Lung (tissue), 11 donors: ENCODE measurements at regions not wholly inside any gene's neighbourhood (a gene's known extent, or its start where the extent isn't known, plus 50 kb on each side); places are given as distances from the start of the nearest gene placed in this dataset.
A peak's percentile ranks its signal among the peaks of the same experiment; 100 is the strongest.

ENCODE experiments used
- ATAC-seq: fragments of 200-7000 bp; cut with Tn5 transposase; one replicate; pipeline ENCODE4 v1.9.1; 2020; ENCODE audit warnings: moderate number of reproducible peaks; ENCODE audit not compliant: insufficient read depth, low FRiP score
- DNase-seq, 3 donors: peaks; one replicate each; pipeline ENCODE4 v3.0.0-alpha.2; 2013 to 2017
- H3K27ac ChIP-seq, 2 donors: one replicate each; pipeline ENCODE4 v1.5.1; 2013; ENCODE audit warnings: mild to moderate bottlenecking in 2 of 2, moderate library complexity in 2 of 2, control low read depth in 1 of 2, inconsistent platforms in 1 of 2, low read depth in 1 of 2, low read length in 1 of 2
- H3K27me3 ChIP-seq, 3 donors: one replicate each; pipeline ENCODE4 v1.5.1; 2013; ENCODE audit warnings: low read length in 2 of 3; ENCODE audit not compliant: control insufficient read depth in 3 of 3, insufficient read depth in 3 of 3
- H3K36me3 ChIP-seq, 4 donors: one replicate each; pipeline ENCODE4 v1.5.1; 2013; ENCODE audit warnings: low read length in 4 of 4, mild to moderate bottlenecking in 1 of 4, moderate library complexity in 1 of 4; ENCODE audit not compliant: control insufficient read depth in 4 of 4, insufficient read depth in 4 of 4
- H3K4me1 ChIP-seq, 5 donors: one replicate each; pipeline ENCODE4 v1.5.1; 2013; ENCODE audit warnings: low read length in 5 of 5, mild to moderate bottlenecking in 2 of 5, moderate library complexity in 1 of 5; ENCODE audit not compliant: control insufficient read depth in 5 of 5, insufficient read depth in 5 of 5
- H3K4me3 ChIP-seq: one replicate; pipeline ENCODE4 v1.5.1; 2013; ENCODE audit warnings: mild to moderate bottlenecking, control low read depth, moderate library complexity
- H3K9ac ChIP-seq, 2 donors: one replicate each; pipeline ENCODE4 v1.5.1; 2013; ENCODE audit warnings: low read length in 2 of 2, control low read depth in 1 of 2; ENCODE audit not compliant: insufficient read depth in 1 of 2
- H3K9me3 ChIP-seq, 4 donors: one replicate each; pipeline ENCODE4 v1.5.1; 2013; ENCODE audit warnings: low read length in 3 of 4, mild to moderate bottlenecking in 1 of 4, moderate library complexity in 1 of 4; ENCODE audit not compliant: control insufficient read depth in 4 of 4, insufficient read depth in 3 of 4
- WGBS, 2 donors: extraction: QIAGEN DNeasy Blood & Tissue Kit; methylation state at CpG; one replicate each; pipeline ENCODE4 v1.1.7; 2013; 5-methylcytosine and 5-hydroxymethylcytosine counted together
- TF ChIP-seq, protein P1 (sequence below): IDR thresholded peaks from 2 replicates; pipeline ENCODE4 v1.5.1; 2012; ENCODE audit warnings: mild to moderate bottlenecking; ENCODE audit errors: control extremely low read depth, extremely low read depth
- donor health status: control.
- donor health status: control.
- donor health status: Bipolar disorder and iron deficiency.
- donor health status: healthy.
- donor health status: DM: yes; HTN: yes; CAD: no.

DNA sequence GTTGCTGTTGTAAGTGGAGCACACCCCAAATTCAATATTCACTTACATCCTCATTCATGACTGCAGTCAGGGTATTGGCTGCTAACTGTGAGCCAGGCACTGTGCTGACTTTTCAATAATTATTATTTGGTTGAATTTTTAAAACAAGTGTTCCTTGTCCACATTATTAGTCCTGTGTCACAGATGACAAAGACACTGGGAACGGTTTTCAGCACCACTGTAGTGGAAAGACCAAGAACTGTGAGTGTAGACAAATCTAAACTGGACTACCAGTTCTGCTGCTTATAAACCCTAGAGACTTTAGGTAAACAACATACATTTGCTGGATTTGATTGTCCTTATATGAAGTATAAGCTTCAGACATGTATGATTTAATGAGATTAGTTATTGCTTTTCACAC, 197.7 kb upstream of the ROBO2 start:
- no peak overlapping the region for H3K27ac ChIP-seq
- no peak overlapping the region for H3K9ac ChIP-seq
- no peaks in the 10 kb centered on the region for H3K27me3 ChIP-seq
- no peak overlapping the region for H3K4me3 ChIP-seq
- ATAC-seq (no peak), DNase-seq (peak; percentile 36 to 81 (median 80))
- H3K9me3 ChIP-seq: peaks cover 0 to 2% (median 0%) of the 10 kb centered on the region in 4 donors
- H3K36me3 ChIP-seq: no peaks in the 10 kb centered on the region
- WGBS, 2 donors: 42 to 67% methylated on average over 1 of the region's 1 CpG
- peaks cover 0 to 24% (median 0%) of the 10 kb centered on the region in 5 donors for H3K4me1 ChIP-seq
- TF ChIP-seq, protein P1, sequence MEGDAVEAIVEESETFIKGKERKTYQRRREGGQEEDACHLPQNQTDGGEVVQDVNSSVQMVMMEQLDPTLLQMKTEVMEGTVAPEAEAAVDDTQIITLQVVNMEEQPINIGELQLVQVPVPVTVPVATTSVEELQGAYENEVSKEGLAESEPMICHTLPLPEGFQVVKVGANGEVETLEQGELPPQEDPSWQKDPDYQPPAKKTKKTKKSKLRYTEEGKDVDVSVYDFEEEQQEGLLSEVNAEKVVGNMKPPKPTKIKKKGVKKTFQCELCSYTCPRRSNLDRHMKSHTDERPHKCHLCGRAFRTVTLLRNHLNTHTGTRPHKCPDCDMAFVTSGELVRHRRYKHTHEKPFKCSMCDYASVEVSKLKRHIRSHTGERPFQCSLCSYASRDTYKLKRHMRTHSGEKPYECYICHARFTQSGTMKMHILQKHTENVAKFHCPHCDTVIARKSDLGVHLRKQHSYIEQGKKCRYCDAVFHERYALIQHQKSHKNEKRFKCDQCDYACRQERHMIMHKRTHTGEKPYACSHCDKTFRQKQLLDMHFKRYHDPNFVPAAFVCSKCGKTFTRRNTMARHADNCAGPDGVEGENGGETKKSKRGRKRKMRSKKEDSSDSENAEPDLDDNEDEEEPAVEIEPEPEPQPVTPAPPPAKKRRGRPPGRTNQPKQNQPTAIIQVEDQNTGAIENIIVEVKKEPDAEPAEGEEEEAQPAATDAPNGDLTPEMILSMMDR: no peak

DNA sequence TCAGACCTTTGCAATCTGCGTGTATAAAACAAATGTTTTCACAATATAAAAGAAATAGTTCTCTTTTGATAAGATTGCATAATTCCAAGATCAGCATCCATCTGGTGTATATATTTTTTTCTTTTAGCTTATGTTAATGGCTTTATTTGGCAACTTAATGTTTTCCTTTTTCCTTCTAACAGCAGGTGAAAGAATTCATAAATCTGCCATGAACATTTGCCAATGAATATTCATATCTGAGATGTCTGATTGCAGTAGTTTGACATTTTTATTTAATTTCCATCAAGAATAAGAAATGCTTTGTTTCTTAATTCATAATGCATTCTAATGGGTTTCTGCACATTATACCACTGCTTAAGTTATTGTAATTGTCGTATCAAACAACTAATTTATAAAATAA, 184.4 kb upstream of the ROBO2 start:
- ATAC-seq (no peak), DNase-seq (no peak)
- Histone ChIP-seq H3K9me3 (no peaks in the 10 kb centered on the region), H3K9ac (no peak overlapping the region), H3K4me1 (no peaks in the 10 kb centered on the region), H3K27me3 (no peaks in the 10 kb centered on the region), H3K36me3 (no peaks in the 10 kb centered on the region), H3K4me3 (no peak overlapping the region), H3K27ac (no peak overlapping the region)
- TF ChIP-seq, protein P1: no peak
- 81 to 86% methylated on average over 2 of the region's 2 CpGs for WGBS, 2 donors

DNA sequence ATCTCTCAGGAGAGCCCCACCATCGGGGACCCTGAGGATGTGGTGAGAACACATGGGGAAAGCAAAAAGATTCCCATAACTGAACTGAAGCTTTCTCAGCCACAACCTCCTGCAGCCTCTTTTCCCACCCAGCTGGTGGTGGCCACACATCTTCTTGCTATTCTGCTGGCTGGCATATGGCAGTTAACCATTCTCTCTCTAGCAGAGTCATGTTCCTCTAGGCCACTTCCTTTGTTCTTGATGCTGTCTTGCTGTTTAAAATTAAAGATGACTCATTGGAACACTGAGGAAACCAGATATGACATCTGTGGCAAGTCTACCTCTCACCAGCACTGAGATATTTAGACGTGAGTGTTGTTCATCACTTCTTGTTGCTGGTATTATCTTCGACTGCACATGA, 180.3 kb upstream of the ROBO2 start:
- no peaks in the 10 kb centered on the region for H3K4me1 ChIP-seq
- ATAC-seq: no peak
- H3K27me3 ChIP-seq: no peaks in the 10 kb centered on the region
- H3K36me3 ChIP-seq: no peaks in the 10 kb centered on the region
- H3K9ac ChIP-seq: no peak overlapping the region
- H3K4me3 ChIP-seq: no peak overlapping the region
- WGBS, 2 donors: 72 to 73% methylated on average over 3 of the region's 3 CpGs
- H3K9me3 ChIP-seq: no peaks in the 10 kb centered on the region
- TF ChIP-seq, protein P1: no peak
- no peak for DNase-seq
- H3K27ac ChIP-seq: no peak overlapping the region

DNA sequence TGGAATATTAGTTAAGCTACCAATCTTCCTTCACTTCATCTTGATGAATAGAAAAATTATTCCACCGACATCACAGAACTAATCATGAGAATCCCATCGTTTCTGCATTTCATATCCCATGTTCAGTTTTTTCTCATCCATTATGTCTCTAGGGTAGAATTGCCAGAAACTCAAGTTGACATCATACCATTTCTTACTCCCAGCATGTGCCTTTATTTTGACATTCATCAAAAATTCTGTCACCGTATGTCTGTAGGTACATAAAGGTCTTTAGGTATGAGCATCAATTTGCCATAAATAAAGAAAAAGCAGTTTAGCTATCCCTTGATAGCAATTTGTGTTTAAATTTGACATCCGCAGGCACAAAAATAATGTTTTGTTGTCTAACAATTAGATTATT, 175.5 kb upstream of the ROBO2 start:
- DNase-seq (no peak), ATAC-seq (no peak)
- Histone ChIP-seq H3K9me3 (no peaks in the 10 kb centered on the region), H3K27me3 (no peaks in the 10 kb centered on the region), H3K4me1 (no peaks in the 10 kb centered on the region), H3K36me3 (no peaks in the 10 kb centered on the region), H3K4me3 (no peak overlapping the region), H3K27ac (no peak overlapping the region), H3K9ac (no peak overlapping the region)
- WGBS, 2 donors: 86 to 89% methylated on average over 4 of the region's 4 CpGs
- TF ChIP-seq, protein P1: no peak
